HG03025 (cell line): ENCODE measurements at regions not wholly inside any gene's neighbourhood (a gene's known extent, or its start where the extent isn't known, plus 50 kb on each side); places are given as distances from the start of the nearest gene placed in this dataset.

ENCODE experiments used
- ATAC-seq: cut with Tn5 transposase; IDR thresholded peaks from one replicate; pipeline ENCODE4 v1.9.1; 2021; ENCODE audit warnings: mild to moderate bottlenecking, moderate library complexity; ENCODE audit not compliant: unreplicated experiment, low FRiP score

- ATAC-seq: no peak
Observed at GRCh38 chr11:31865606-31866300, 54.6 kb upstream of the PAX6 start.

GRCh38 chr11:31863170-31863832 is 52.2 kb upstream of the PAX6 start:
- ATAC-seq: no peak

GRCh38 chr11:31861011-31861410 is 49.9 kb upstream of the PAX6 start:
- no peak for ATAC-seq
